ENCODE measurements at regions not wholly inside any gene's neighbourhood (a gene's known extent, or its start where the extent isn't known, plus 50 kb on each side); places are given as distances from the start of the nearest gene placed in this dataset.

DNA sequence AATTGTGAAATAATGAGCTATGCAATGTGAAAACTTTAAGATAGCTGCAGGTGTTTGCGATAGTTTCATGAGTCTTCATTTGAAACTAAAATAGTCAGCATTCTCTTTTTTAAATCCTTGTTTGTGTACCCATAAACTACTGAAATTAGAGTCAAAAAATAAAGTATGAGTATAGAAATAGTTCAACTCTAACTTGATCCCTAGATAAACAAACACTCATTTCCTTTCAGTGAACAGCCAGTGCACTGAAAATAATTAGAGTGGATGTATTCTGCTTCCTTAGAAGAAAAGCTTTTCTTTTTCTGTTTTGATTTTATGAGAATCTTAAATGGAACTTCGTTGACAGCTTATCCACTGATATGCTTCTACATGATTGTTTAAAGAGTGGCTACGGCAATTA is 1033.4 kb downstream of the SOCS6 start (continued):
- TF ChIP-seq, protein P1, sequence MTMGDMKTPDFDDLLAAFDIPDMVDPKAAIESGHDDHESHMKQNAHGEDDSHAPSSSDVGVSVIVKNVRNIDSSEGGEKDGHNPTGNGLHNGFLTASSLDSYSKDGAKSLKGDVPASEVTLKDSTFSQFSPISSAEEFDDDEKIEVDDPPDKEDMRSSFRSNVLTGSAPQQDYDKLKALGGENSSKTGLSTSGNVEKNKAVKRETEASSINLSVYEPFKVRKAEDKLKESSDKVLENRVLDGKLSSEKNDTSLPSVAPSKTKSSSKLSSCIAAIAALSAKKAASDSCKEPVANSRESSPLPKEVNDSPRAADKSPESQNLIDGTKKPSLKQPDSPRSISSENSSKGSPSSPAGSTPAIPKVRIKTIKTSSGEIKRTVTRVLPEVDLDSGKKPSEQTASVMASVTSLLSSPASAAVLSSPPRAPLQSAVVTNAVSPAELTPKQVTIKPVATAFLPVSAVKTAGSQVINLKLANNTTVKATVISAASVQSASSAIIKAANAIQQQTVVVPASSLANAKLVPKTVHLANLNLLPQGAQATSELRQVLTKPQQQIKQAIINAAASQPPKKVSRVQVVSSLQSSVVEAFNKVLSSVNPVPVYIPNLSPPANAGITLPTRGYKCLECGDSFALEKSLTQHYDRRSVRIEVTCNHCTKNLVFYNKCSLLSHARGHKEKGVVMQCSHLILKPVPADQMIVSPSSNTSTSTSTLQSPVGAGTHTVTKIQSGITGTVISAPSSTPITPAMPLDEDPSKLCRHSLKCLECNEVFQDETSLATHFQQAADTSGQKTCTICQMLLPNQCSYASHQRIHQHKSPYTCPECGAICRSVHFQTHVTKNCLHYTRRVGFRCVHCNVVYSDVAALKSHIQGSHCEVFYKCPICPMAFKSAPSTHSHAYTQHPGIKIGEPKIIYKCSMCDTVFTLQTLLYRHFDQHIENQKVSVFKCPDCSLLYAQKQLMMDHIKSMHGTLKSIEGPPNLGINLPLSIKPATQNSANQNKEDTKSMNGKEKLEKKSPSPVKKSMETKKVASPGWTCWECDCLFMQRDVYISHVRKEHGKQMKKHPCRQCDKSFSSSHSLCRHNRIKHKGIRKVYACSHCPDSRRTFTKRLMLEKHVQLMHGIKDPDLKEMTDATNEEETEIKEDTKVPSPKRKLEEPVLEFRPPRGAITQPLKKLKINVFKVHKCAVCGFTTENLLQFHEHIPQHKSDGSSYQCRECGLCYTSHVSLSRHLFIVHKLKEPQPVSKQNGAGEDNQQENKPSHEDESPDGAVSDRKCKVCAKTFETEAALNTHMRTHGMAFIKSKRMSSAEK (CRISPR knock-in tag; IDR thresholded peaks at IDR 0.05; ENCODE audit: borderline replicate concordance), result no peak

DNA sequence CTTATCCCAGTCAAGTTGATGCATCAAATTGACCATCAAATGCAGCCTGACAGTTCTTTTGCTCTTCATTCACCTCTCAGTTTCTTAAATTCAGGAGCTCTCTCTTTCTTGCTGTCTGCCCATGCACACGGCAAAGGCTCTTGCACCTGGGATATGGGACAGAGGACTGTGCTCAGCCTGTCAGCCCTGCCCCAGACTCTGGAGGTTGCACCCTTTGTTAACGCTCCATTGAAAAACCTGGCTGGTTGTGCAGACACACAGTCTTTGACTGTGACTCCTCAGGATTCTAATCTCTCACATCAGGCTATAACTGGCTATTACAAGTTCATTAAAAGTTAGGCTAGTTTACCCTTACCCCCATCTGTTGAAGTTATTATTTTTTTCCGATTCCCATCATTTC is 1032.5 kb downstream of the SOCS6 start:
- H3K4me3 Mint-ChIP-seq, result no peak overlapping the region
- H3K9me3 Mint-ChIP-seq, result peaks cover 80% of the 10 kb centered on the region
- POLR2A ChIA-PET, result no interaction called here
- no peak for DNase-seq (ENCODE audit: low spot score)
- no peak for ATAC-seq
- no peak overlapping the region for H3K27ac Mint-ChIP-seq
- H3K4me1 Mint-ChIP-seq, result no peaks in the 10 kb centered on the region
- H3K27me3 Mint-ChIP-seq (ENCODE audit: low read depth), result peaks cover 13% of the 10 kb centered on the region
- TF ChIP-seq ZNF138 (CRISPR knock-in tag; conservative IDR thresholded peaks at IDR 0.05) (no peak), ESRRA (CRISPR knock-in tag; IDR thresholded peaks at IDR 0.05; ENCODE audit: borderline replicate concordance) (no peak), ZBTB21 (CRISPR knock-in tag; IDR thresholded peaks at IDR 0.05; ENCODE audit: borderline replicate concordance) (no peak), FOXP1 (CRISPR knock-in tag; IDR thresholded peaks at IDR 0.05; ENCODE audit: borderline replicate concordance) (no peak), GRHL2 (CRISPR knock-in tag; IDR thresholded peaks at IDR 0.05; ENCODE audit: insufficient replicate concordance, severe bottlenecking) (no peak), TEAD4 (CRISPR knock-in tag; IDR thresholded peaks at IDR 0.05) (no peak)
- TF ChIP-seq, protein P2, sequence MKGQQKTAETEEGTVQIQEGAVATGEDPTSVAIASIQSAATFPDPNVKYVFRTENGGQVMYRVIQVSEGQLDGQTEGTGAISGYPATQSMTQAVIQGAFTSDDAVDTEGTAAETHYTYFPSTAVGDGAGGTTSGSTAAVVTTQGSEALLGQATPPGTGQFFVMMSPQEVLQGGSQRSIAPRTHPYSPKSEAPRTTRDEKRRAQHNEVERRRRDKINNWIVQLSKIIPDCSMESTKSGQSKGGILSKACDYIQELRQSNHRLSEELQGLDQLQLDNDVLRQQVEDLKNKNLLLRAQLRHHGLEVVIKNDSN (CRISPR knock-in tag; IDR thresholded peaks at IDR 0.05), result no peak
- TF ChIP-seq, protein P3, sequence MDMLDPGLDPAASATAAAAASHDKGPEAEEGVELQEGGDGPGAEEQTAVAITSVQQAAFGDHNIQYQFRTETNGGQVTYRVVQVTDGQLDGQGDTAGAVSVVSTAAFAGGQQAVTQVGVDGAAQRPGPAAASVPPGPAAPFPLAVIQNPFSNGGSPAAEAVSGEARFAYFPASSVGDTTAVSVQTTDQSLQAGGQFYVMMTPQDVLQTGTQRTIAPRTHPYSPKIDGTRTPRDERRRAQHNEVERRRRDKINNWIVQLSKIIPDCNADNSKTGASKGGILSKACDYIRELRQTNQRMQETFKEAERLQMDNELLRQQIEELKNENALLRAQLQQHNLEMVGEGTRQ (CRISPR knock-in tag; IDR thresholded peaks at IDR 0.05), result no peak
- TF ChIP-seq, protein P4, sequence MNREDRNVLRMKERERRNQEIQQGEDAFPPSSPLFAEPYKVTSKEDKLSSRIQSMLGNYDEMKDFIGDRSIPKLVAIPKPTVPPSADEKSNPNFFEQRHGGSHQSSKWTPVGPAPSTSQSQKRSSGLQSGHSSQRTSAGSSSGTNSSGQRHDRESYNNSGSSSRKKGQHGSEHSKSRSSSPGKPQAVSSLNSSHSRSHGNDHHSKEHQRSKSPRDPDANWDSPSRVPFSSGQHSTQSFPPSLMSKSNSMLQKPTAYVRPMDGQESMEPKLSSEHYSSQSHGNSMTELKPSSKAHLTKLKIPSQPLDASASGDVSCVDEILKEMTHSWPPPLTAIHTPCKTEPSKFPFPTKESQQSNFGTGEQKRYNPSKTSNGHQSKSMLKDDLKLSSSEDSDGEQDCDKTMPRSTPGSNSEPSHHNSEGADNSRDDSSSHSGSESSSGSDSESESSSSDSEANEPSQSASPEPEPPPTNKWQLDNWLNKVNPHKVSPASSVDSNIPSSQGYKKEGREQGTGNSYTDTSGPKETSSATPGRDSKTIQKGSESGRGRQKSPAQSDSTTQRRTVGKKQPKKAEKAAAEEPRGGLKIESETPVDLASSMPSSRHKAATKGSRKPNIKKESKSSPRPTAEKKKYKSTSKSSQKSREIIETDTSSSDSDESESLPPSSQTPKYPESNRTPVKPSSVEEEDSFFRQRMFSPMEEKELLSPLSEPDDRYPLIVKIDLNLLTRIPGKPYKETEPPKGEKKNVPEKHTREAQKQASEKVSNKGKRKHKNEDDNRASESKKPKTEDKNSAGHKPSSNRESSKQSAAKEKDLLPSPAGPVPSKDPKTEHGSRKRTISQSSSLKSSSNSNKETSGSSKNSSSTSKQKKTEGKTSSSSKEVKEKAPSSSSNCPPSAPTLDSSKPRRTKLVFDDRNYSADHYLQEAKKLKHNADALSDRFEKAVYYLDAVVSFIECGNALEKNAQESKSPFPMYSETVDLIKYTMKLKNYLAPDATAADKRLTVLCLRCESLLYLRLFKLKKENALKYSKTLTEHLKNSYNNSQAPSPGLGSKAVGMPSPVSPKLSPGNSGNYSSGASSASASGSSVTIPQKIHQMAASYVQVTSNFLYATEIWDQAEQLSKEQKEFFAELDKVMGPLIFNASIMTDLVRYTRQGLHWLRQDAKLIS (CRISPR knock-in tag; IDR thresholded peaks at IDR 0.05; ENCODE audit: borderline replicate concordance), result no peak
- H3K36me3 Mint-ChIP-seq, result peaks cover 60% of the 10 kb centered on the region
- CTCF ChIA-PET, result no interaction called here

DNA sequence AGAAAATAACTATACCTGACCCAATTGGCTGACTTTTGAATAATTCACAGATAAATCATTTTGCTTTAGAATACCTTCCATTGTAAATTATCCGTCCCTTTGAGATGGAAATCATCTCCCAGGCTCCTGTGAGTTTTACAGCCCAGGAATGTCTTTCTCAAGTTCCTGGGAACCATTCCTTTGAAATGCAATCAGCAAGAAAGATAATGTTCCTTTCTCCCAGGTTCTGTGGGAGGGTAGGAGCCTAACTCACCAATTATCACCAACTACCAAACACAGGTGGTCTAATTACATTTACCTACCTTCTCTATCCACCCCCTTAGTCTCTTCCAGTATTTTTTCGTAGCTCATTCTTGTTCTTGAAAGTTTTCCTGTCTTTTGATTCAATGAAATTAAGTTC is 1016.0 kb downstream of the SOCS6 start:
- CTCF ChIA-PET, result no interaction called here
- ATAC-seq (no peak), DNase-seq (ENCODE audit: low spot score) (no peak)
- Mint-ChIP-seq H3K36me3 (peaks cover 45% of the 10 kb centered on the region), H3K27me3 (ENCODE audit: low read depth) (peaks cover 68% of the 10 kb centered on the region), H3K9me3 (peaks cover 80% of the 10 kb centered on the region), H3K4me1 (no peaks in the 10 kb centered on the region), H3K4me3 (no peak overlapping the region), H3K27ac (no peak overlapping the region)
- no peak for TF ChIP-seq JUN (CRISPR knock-in tag; IDR thresholded peaks at IDR 0.05)
- no peak for TF ChIP-seq RORB (CRISPR knock-in tag; IDR thresholded peaks at IDR 0.05)
- TF ChIP-seq, protein P5, sequence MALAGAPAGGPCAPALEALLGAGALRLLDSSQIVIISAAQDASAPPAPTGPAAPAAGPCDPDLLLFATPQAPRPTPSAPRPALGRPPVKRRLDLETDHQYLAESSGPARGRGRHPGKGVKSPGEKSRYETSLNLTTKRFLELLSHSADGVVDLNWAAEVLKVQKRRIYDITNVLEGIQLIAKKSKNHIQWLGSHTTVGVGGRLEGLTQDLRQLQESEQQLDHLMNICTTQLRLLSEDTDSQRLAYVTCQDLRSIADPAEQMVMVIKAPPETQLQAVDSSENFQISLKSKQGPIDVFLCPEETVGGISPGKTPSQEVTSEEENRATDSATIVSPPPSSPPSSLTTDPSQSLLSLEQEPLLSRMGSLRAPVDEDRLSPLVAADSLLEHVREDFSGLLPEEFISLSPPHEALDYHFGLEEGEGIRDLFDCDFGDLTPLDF (CRISPR knock-in tag; IDR thresholded peaks at IDR 0.05), result no peak
- 0 out of 2 replicates have a peak, but pooled peaks have one; percentile 17 for TF ChIP-seq TEAD1 (CRISPR knock-in tag; IDR thresholded peaks at IDR 0.05)
- no peak for TF ChIP-seq CREM (CRISPR knock-in tag; IDR thresholded peaks at IDR 0.05)
- POLR2A ChIA-PET, result no interaction called here
